ENCODE measurements at regions not wholly inside any gene's neighbourhood (a gene's known extent, or its start where the extent isn't known, plus 50 kb on each side); places are given as distances from the start of the nearest gene placed in this dataset.

DNA sequence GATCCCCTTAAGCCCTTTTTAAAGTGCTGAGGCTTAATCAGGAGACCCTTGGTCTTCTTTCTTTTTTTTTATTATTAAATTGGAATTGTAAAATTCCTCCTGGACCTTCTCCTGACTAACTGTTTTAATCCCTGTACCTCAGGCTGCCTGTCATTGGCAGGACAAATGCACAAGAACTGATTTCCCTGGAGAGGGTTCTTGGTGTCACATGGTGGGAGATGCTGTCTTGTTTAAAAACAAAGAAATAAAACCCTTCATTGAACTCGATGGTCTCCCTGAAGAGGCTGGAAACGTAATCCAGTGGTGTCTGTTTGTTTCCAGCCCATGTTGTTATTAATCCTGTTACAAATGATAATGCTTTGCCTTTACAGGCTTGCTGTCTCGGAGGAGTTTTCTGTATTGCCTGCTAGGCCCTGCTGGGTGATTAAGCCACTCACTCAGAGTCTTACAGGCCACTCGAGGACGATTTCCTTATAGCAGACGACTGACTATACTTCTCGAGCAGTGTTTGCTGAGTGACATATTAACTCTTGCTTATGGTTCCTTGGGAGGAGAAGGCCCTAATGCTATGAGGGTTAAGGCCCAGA is 100.5 kb upstream of the MGAT5 start:
- TF ChIP-seq, protein P1, sequence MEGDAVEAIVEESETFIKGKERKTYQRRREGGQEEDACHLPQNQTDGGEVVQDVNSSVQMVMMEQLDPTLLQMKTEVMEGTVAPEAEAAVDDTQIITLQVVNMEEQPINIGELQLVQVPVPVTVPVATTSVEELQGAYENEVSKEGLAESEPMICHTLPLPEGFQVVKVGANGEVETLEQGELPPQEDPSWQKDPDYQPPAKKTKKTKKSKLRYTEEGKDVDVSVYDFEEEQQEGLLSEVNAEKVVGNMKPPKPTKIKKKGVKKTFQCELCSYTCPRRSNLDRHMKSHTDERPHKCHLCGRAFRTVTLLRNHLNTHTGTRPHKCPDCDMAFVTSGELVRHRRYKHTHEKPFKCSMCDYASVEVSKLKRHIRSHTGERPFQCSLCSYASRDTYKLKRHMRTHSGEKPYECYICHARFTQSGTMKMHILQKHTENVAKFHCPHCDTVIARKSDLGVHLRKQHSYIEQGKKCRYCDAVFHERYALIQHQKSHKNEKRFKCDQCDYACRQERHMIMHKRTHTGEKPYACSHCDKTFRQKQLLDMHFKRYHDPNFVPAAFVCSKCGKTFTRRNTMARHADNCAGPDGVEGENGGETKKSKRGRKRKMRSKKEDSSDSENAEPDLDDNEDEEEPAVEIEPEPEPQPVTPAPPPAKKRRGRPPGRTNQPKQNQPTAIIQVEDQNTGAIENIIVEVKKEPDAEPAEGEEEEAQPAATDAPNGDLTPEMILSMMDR (IDR thresholded peaks at IDR 0.05; ENCODE audit: control insufficient read depth, insufficient read depth, low read depth, low read length, missing control alignments), result no peak
- DNase-seq (ENCODE audit: low read depth), result no peak
- no peak overlapping the region for H3K4me3 ChIP-seq (ENCODE audit: control insufficient read depth, low read depth, low read length)

DNA sequence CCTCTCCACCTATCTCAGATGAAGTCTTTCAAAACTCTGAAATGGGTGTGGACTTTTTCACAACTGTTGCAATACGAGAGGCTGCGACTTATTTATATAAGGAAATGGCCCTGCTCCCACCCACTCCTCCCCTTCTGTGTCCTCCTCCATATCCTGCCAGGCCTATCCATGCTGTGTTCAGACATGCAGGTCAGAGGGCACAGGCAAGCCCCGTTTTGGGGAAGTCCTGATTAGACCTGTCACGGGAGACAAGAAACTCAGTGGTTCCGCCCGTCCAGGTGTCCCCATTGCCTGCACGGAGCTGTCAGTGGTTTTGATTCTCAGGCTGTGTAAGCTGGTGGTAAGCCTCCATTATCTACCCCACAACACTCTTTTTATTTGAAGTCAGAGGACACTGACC is 99.6 kb upstream of the MGAT5 start:
- no peak overlapping the region for H3K4me3 ChIP-seq (ENCODE audit: control insufficient read depth, low read depth, low read length)
- TF ChIP-seq, protein P1 (IDR thresholded peaks at IDR 0.05; ENCODE audit: control insufficient read depth, insufficient read depth, low read depth, low read length, missing control alignments), result no peak
- DNase-seq (ENCODE audit: low read depth), result no peak

DNA sequence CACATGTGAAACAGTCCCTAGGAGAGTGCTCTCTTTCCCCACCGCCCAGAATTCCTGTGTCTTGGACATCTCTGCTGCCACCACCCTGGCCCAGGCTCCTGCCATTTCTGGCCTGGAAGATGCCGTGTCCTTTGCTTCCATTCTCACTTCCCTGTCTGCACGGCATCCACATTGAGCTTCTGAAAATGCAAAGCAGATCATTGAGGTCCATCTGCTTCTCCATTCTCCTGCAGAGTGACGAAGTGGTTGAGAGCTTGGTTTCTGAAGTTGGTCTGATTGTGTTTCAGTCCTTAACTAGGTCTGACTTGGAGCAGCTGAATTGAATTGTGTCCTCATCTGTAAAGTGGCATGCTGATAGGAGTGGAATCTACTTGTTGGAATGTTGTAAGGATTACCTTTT is 98.7 kb upstream of the MGAT5 start:
- TF ChIP-seq, protein P1 (IDR thresholded peaks at IDR 0.05; ENCODE audit: control insufficient read depth, insufficient read depth, low read depth, low read length, missing control alignments), result no peak
- H3K4me3 ChIP-seq (ENCODE audit: control insufficient read depth, low read depth, low read length), result no peak overlapping the region
- DNase-seq (ENCODE audit: low read depth), result no peak

DNA sequence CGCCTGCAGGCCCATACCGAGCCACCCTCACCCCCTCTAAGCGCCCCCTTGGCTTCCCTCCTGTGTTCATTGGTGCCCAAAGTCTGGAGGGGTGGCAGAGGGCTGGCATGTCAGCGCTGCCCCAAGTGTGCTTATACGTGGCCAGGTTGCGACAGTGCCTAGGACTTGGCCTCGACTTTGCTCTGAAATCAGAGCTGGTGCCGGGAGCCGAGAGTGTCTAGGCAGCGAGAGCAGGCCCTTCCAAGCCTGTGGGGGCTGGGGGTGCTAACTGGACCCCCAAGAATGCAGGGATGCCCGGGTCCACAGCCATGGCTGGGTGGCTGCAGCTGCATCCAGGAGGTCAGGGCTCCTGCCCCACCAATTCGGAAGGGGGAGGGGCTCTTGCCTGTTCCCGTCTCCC is 95.6 kb upstream of the MGAT5 start:
- no peak for DNase-seq (ENCODE audit: low read depth)
- H3K4me3 ChIP-seq (ENCODE audit: control insufficient read depth, low read depth, low read length), result no peak overlapping the region
- TF ChIP-seq, protein P1 (IDR thresholded peaks at IDR 0.05; ENCODE audit: control insufficient read depth, insufficient read depth, low read depth, low read length, missing control alignments), result no peak

DNA sequence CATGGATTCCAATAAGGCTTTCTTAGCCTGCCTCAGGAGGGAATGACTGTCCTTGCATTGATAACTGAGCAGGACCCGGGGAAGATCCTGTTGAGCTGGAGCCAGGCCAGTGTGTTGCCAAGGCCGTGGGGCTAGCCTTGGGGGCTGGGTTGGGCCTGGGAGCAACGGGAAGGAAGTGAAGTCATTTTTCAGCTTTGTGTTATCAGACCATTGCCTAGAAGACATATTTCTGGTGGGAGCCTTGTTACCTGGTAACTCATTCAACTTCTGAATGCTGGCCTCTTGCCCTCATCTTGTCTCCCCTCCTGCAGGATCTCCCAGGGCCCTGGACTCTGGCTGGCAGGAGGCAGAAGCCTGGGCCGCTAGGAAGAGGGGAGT is 92.7 kb upstream of the MGAT5 start:
- TF ChIP-seq, protein P1 (IDR thresholded peaks at IDR 0.05; ENCODE audit: control insufficient read depth, insufficient read depth, low read depth, low read length, missing control alignments), result no peak
- no peak for DNase-seq (ENCODE audit: low read depth)
- H3K4me3 ChIP-seq (ENCODE audit: control insufficient read depth, low read depth, low read length), result no peak overlapping the region

DNA sequence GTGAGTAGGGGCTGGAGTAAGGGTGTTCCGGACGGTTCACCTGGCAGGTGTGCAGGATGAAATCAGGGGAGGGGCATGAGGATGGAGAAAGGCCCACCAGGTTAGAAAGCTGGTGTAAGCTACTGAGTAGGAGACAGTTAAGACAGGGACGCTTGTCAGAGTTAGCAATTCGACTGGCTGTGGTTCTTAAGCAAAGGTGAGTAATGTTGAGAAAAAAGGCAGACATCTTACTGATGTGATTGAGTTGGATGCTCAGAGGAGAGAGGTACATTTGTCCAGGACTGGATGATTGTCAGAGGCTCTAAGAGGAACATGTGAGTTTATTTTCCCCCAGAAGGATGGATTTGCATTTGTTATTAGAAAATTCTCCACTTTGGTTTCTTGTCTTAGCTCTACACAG is 90.5 kb upstream of the MGAT5 start:
- TF ChIP-seq, protein P1 (IDR thresholded peaks at IDR 0.05; ENCODE audit: control insufficient read depth, insufficient read depth, low read depth, low read length, missing control alignments), result no peak
- H3K4me3 ChIP-seq (ENCODE audit: control insufficient read depth, low read depth, low read length), result no peak overlapping the region
- no peak for DNase-seq (ENCODE audit: low read depth)

DNA sequence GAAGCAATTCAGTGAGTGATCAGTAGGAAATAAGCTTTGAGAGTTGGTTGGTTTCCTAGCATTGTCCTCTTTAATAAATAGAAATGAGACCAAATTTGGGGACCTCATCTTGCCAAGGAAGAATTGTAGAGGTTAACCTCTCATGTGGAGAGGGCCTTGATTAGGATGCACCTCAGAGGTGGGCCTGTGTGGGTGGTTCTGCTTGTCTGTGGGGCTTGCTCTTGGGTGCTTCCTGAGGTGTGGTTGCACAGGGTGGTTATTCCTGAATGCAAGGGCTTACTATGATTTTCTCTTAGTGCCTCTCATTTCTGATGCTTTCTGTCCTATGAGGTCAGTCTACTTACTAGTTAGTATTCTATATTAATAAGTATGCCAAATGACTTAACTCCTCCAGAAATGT is 89.6 kb upstream of the MGAT5 start:
- no peak for DNase-seq (ENCODE audit: low read depth)
- TF ChIP-seq, protein P1 (IDR thresholded peaks at IDR 0.05; ENCODE audit: control insufficient read depth, insufficient read depth, low read depth, low read length, missing control alignments), result no peak
- H3K4me3 ChIP-seq (ENCODE audit: control insufficient read depth, low read depth, low read length), result no peak overlapping the region

All from AG09309 (cell line).